WI38 (cell line): ENCODE measurements at regions not wholly inside any gene's neighbourhood (a gene's known extent, or its start where the extent isn't known, plus 50 kb on each side); places are given as distances from the start of the nearest gene placed in this dataset.

Source experiments
- H3K4me3 ChIP-seq: 2 replicates; pipeline ENCODE4 v1.5.1; 2011; ENCODE audit warnings: low read depth, mild to moderate bottlenecking, control low read depth, low read length
- TF ChIP-seq, protein P1 (sequence below): IDR thresholded peaks from 2 replicates; pipeline ENCODE4 v1.5.1; 2012; ENCODE audit warnings: low read depth, mild to moderate bottlenecking, control low read depth, low read length

DNA sequence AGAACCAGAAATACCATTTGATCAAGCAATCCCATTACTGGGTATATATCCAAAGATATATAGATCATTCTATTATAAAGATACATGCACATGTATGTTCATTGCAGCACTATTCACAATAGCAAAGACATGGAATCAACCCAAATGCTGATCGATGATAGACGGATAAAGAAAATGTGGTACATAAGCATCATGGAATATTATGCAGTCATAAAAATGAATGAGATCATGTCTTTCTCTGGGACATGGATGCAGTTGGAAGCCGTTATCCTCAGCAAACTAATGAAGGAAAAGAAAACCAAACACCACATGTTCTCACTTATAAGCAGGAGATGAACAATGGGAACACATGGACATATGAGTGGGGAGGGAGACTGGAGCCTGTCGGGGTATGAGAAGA, 1540.9 kb upstream of the MIR17HG start:
- H3K4me3 ChIP-seq = no peak overlapping the region
- TF ChIP-seq, protein P1, sequence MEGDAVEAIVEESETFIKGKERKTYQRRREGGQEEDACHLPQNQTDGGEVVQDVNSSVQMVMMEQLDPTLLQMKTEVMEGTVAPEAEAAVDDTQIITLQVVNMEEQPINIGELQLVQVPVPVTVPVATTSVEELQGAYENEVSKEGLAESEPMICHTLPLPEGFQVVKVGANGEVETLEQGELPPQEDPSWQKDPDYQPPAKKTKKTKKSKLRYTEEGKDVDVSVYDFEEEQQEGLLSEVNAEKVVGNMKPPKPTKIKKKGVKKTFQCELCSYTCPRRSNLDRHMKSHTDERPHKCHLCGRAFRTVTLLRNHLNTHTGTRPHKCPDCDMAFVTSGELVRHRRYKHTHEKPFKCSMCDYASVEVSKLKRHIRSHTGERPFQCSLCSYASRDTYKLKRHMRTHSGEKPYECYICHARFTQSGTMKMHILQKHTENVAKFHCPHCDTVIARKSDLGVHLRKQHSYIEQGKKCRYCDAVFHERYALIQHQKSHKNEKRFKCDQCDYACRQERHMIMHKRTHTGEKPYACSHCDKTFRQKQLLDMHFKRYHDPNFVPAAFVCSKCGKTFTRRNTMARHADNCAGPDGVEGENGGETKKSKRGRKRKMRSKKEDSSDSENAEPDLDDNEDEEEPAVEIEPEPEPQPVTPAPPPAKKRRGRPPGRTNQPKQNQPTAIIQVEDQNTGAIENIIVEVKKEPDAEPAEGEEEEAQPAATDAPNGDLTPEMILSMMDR = no peak

- no peak overlapping the region for H3K4me3 ChIP-seq
- TF ChIP-seq, protein P1 = no peak
Observed at GRCh38 chr13:89812856-89813255, 1534.6 kb upstream of the MIR17HG start.

DNA sequence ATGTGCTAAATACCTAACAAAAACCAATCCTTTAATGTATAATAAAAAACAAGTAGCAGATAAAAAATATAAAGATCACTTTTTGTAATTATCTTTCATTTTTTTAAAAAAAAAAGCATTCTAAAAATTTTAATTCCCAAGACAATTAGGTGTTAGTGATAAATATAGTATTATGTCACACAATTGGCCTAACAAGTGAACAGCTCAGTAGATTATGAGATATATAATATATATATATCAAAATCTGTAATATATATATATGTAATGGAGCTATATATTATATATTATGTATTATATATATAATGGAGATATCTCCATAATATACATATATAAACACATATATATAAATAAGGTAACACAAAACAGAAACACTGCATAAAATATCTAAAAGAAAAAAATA, 1531.1 kb upstream of the MIR17HG start:
- TF ChIP-seq, protein P1 = no peak
- no peak overlapping the region for H3K4me3 ChIP-seq

DNA sequence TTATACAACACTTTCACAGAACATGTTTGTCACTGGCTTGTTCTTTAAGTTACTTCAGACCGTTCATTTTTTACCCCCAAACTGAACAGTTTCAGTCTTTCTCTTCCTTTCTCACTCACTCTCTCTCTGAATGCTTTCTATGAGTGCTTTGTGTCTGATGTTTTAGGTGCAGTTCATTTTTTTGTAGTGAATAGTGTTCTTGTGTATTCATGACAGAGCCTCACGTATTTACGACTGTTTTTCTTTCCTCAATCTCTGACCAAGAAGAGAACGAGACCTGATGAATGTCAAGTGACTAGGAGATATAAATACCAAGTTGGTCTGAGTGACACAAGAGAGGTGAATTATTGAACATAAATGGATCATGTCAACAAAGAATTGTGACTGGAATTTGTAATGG, 1525.0 kb upstream of the MIR17HG start:
- no peak overlapping the region for H3K4me3 ChIP-seq
- TF ChIP-seq, protein P1 = no peak

DNA sequence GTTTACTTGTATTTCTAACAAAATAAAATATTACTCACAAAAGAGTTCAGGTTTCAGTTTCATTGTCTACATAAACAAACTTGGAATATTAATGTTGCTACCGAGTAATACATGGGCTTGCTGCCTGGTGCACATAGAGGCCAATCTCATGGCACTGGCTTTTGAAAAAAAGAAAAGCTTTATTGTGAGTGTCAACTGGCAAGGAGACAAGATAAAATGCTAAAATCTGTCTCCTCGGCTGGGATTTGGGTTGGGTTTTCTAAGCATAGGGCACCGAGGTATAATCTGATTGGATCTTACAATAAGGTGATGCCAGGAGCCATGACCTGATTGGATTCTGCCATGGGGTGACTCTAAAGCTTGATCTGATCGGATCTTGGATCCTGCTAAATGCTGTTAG, 1519.9 kb upstream of the MIR17HG start:
- TF ChIP-seq, protein P1 = no peak
- no peak overlapping the region for H3K4me3 ChIP-seq

- TF ChIP-seq, protein P1 = no peak
- H3K4me3 ChIP-seq = no peak overlapping the region
Observed at GRCh38 chr13:89828506-89828905, 1519.0 kb upstream of the MIR17HG start.

DNA sequence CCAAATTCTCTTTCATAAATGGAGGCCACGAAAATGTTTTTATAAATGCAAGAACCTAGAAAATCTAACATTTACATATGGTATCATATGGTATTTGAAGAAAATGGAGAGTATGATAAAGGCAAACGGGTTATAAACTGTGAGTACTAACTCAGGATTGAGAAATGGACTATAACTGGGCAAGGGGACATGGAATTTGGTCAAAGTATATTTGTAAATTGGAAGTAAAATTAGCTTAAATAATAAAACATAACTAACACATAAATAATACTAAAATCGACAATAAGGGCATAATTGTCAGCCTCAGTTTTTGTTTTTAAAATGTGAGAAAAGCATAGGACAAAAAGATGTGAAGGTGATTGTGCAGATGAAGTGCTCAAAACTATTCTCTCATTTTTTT, 1516.3 kb upstream of the MIR17HG start:
- TF ChIP-seq, protein P1 = no peak
- no peak overlapping the region for H3K4me3 ChIP-seq
